K562 (cell line): ENCODE measurements at regions not wholly inside any gene's neighbourhood (a gene's known extent, or its start where the extent isn't known, plus 50 kb on each side); places are given as distances from the start of the nearest gene placed in this dataset.

Experiments used
- ATAC-seq: fragments of 200-7000 bp; cut with Tn5 transposase; 3 replicates; pipeline ENCODE4 v1.9.1; 2020; ENCODE audit warnings: moderate library complexity
- BruUV-seq: library from RNA; stranded (reverse); fragments of 400-500 nt; replicated peaks from 2 replicates; lab custom pipeline; 2021; lab: Mats Ljungman, UMichigan
- CTCF ChIA-PET: fragments of 300-600 bp; formaldehyde crosslinking; extraction: SDS; loops from one replicate; lab custom pipeline; 2021; ENCODE audit warnings: low intra/inter-chr PET ratio; lab: Yijun Ruan, JAX
- POLR2A ChIA-PET: fragments of 300-600, 350-650 bp; sonication (Branson Sonifier 250); formaldehyde crosslinking; extraction: SDS; loops from one replicate; lab custom pipeline; 2021; ENCODE audit warnings: antibody characterized with exemption, inconsistent platforms; lab: Yijun Ruan, JAX
- DNase-seq, 4 experiments: peaks; one replicate each; pipeline versions ENCODE4 v3.0.0 to v3.0.0-alpha.2; 2011 to 2018; ENCODE audit warnings: low spot score in 3 of 4, mixed read lengths in 3 of 4; ENCODE audit errors: extremely low read depth in 1 of 4
- FAIRE-seq: peaks from 2 replicates; lab custom pipeline; 2011; peaks lifted over from hg19 to GRCh38; lab: Jason Lieb, UNC
- H2AFZ ChIP-seq: 2 replicates; pipeline ENCODE4 v1.6.0; 2011; ENCODE audit warnings: low read depth, low read length, control low read depth, inconsistent platforms
- H3K27ac ChIP-seq: fragments of 200-600 bp; 3 replicates; pipeline ENCODE4 v1.8.0; 2011; ENCODE audit warnings: low read depth, mild to moderate bottlenecking, control low read depth, inconsistent platforms, low read length, moderate library complexity, mixed read lengths; ENCODE audit errors: extremely low read depth
- H3K27me3 ChIP-seq, 2 experiments: fragments of 300-600 bp in 1 of 2; 2 replicates in 1 of 2; 3 replicates in 1 of 2; pipeline versions ENCODE4 v1.6.0 to v1.8.0; 2011; ENCODE audit warnings: inconsistent platforms in 2 of 2, low read length in 2 of 2, mild to moderate bottlenecking in 1 of 2, mixed read lengths in 1 of 2, moderate library complexity in 1 of 2; ENCODE audit not compliant: control insufficient read depth in 2 of 2, insufficient read depth in 2 of 2
- H3K36me3 ChIP-seq: fragments of 300-600 bp; 3 replicates; pipeline ENCODE4 v1.8.0; 2011; ENCODE audit warnings: mild to moderate bottlenecking, low read length, inconsistent platforms; ENCODE audit not compliant: control insufficient read depth, insufficient read depth
- H3K4me1 ChIP-seq, 2 experiments: fragments of 200-600 bp in 1 of 2; replicated peaks in 1 of 2; 2 replicates in 1 of 2; 3 replicates in 1 of 2; pipeline versions ENCODE4 v1.5.1 to v1.8.0; 2011; ENCODE audit warnings: inconsistent platforms in 2 of 2, low read length in 2 of 2, mild to moderate bottlenecking in 1 of 2, mixed read lengths in 1 of 2, moderate library complexity in 1 of 2; ENCODE audit not compliant: control insufficient read depth in 2 of 2, insufficient read depth in 2 of 2
- H3K4me2 ChIP-seq: 2 replicates; pipeline ENCODE4 v1.6.1; 2011; ENCODE audit warnings: low read length, control low read depth, inconsistent platforms, mixed read lengths; ENCODE audit not compliant: insufficient read depth
- H3K4me3 ChIP-seq: fragments of 200-600 bp; sonication (generic), shearing (Covaris generic); 2 replicates; pipeline ENCODE4 v1.5.1; 2016; ENCODE audit warnings: control low read depth, inconsistent platforms
- H3K79me2 ChIP-seq: fragments of 200-600 bp; 3 replicates; pipeline ENCODE4 v1.8.0; 2011; ENCODE audit warnings: low read length, inconsistent platforms; ENCODE audit not compliant: control insufficient read depth, insufficient read depth
- H3K9ac ChIP-seq, 2 experiments: 2 replicates each; pipeline versions ENCODE4 v1.6.0 to v1.6.1; 2011; ENCODE audit warnings: low read depth in 2 of 2, low read length in 2 of 2, control low read depth in 1 of 2, inconsistent platforms in 1 of 2, mild to moderate bottlenecking in 1 of 2, mixed read lengths in 1 of 2; ENCODE audit not compliant: insufficient read depth in 1 of 2
- H3K9me1 ChIP-seq: one replicate; pipeline ENCODE4 v1.6.0; 2011; ENCODE audit warnings: inconsistent platforms, mild to moderate bottlenecking, low read length, moderate library complexity; ENCODE audit not compliant: control insufficient read depth, insufficient read depth
- H3K9me3 ChIP-seq: replicated peaks from 2 replicates; pipeline ENCODE4 v1.5.1; 2011; ENCODE audit warnings: low read depth, low read length, inconsistent platforms; ENCODE audit not compliant: control insufficient read depth, insufficient read depth
- H4K20me1 ChIP-seq: replicated peaks from 2 replicates; pipeline ENCODE4 v1.6.1; 2011; ENCODE audit warnings: low read length, inconsistent platforms, mixed read lengths; ENCODE audit not compliant: control insufficient read depth, insufficient read depth
- CTCFL ChIP-seq: IDR thresholded peaks from 2 replicates; pipeline ENCODE4 v1.6.1; 2011; ENCODE audit warnings: borderline replicate concordance, low read depth, mild to moderate bottlenecking, moderate library complexity, low read length; ENCODE audit not compliant: insufficient read depth, poor library complexity, severe bottlenecking
- E2F6 ChIP-seq, 2 experiments: IDR thresholded peaks; 2 replicates each; pipeline ENCODE4 v1.6.1; 2011; ENCODE audit warnings: borderline replicate concordance in 1 of 2, control low read depth in 1 of 2, low read depth in 1 of 2, low read length in 1 of 2, mild to moderate bottlenecking in 1 of 2, mixed read lengths in 1 of 2, moderate library complexity in 1 of 2; ENCODE audit not compliant: insufficient read depth in 1 of 2, insufficient read length in 1 of 2, poor library complexity in 1 of 2, severe bottlenecking in 1 of 2; ENCODE audit errors: extremely low read depth in 1 of 2
- GTF2E2 ChIP-seq: fragments of 200-800 bp; sonication (Bioruptor generic); IDR thresholded peaks from 2 replicates; pipeline ENCODE4 v1.6.1; 2016; ENCODE audit warnings: missing genetic modification characterization, missing compliant biosample characterization
- NFXL1 ChIP-seq: fragments of 450-650 bp; formaldehyde crosslinking; IDR thresholded peaks from 2 replicates; pipeline ENCODE4 v1.4.0; 2021; ENCODE audit warnings: mild to moderate bottlenecking
- PML ChIP-seq: IDR thresholded peaks from 2 replicates; pipeline ENCODE4 v1.6.1; 2012; ENCODE audit warnings: low read length, inconsistent platforms
- SREBF2 ChIP-seq: sonication (generic); formaldehyde crosslinking; IDR thresholded peaks from 2 replicates; pipeline ENCODE4 v1.4.0; 2020; ENCODE audit warnings: mild to moderate bottlenecking, missing genetic modification reagents
- TARDBP ChIP-seq: fragments of 450-650 bp; IDR thresholded peaks from 2 replicates; pipeline ENCODE4 v1.6.1; 2016
- TCF7 ChIP-seq: sonication (generic); IDR thresholded peaks from 2 replicates; pipeline ENCODE4 v1.6.1; 2016; ENCODE audit warnings: antibody characterized with exemption, borderline replicate concordance
- ZHX1 ChIP-seq: fragments of 150-350 bp; conservative IDR thresholded peaks from 2 replicates; pipeline ENCODE4 v1.6.1; 2014; ENCODE audit warnings: low read length
- ZMIZ1 ChIP-seq, 2 experiments: fragments of 150-350 bp in 1 of 2; IDR thresholded peaks; 2 replicates each; pipeline ENCODE4 v1.6.1; 2012 to 2016; ENCODE audit warnings: low read depth in 2 of 2, low read length in 2 of 2, mild to moderate bottlenecking in 1 of 2, moderate library complexity in 1 of 2
- ZNF324 ChIP-seq: fragments of 250-450 bp; sonication (Bioruptor Pico); IDR thresholded peaks from 2 replicates; pipeline ENCODE4 v1.4.0; 2020; ENCODE audit warnings: mild to moderate bottlenecking
- ZNF830 ChIP-seq: fragments of 250-450 bp; sonication (Bioruptor Pico); IDR thresholded peaks from 2 replicates; pipeline ENCODE4 v1.5.0; 2021; ENCODE audit warnings: mild to moderate bottlenecking
- WGBS: fragments of 100-300 bp; shearing (Covaris generic); methylation state at CpG from one replicate; pipeline ENCODE4 v1.1.6; 2016; ENCODE audit warnings: low coverage, mixed read lengths; ENCODE audit not compliant: insufficient coverage; ENCODE audit errors: missing lambda C conversion rate; 5-methylcytosine and 5-hydroxymethylcytosine counted together
- in situ Hi-C: fragments of 300-500 bp; cut with MboI; formaldehyde crosslinking; loops from 4 replicates; pipeline ENCODE4 v1.15.0; 2018; ENCODE audit warnings: inconsistent platforms, mixed read lengths
- intact Hi-C: fragments of 100-400 bp; cut with micrococcal nuclease; formaldehyde crosslinking; loops from 2 replicates; pipeline ENCODE4 v1.14.2; 2022

- Histone ChIP-seq H3K9me3 (no peaks in the 10 kb centered on the region), H3K27ac (no peak overlapping the region), H3K27me3 (no peaks in the 10 kb centered on the region; a peak in 2 of 5 replicates), H3K36me3 (no peaks in the 10 kb centered on the region), H3K4me2 (no peak overlapping the region), H3K9ac (no peak overlapping the region), H3K9me1 (no peaks in the 10 kb centered on the region), H3K4me1 (peaks cover 0 to 15% of the 10 kb centered on the region in 2 experiments; a peak in 3 of 5 replicates), H2AFZ (no peak overlapping the region), H3K4me3 (no peak overlapping the region), H4K20me1 (no peaks in the 10 kb centered on the region), H3K79me2 (no peaks in the 10 kb centered on the region)
- ChIA-PET CTCF (no interaction called here), POLR2A (interaction anchor here (0.7 to 1.4 kb wide), 5 partner anchors 10 to 864 kb away, joined by 3 to 4 read pairs (median 3); no protein-coding TSS in a partner anchor)
- ATAC-seq (no peak), DNase-seq (no peak), FAIRE-seq (no peak)
- WGBS, result 9% methylated on average over 4 of the region's 4 CpGs
- in situ Hi-C loops (loop anchor here (10.0 kb wide), 1 partner anchor 657 kb away; no protein-coding TSS in a partner anchor), intact Hi-C loops (loop anchor here (2.0 to 5.0 kb wide), 5 partner anchors 194 to 709 kb away; no protein-coding TSS in a partner anchor)
- BruUV-seq, result no TSS peak
- TF ChIP-seq TARDBP (no peak), E2F6 (IDR thresholded peaks at IDR 0.05; ENCODE audit: borderline replicate concordance in 1 of 2, extremely low read depth in 1 of 2, insufficient read depth in 1 of 2, insufficient read length in 1 of 2, low read depth in 1 of 2, low read length in 1 of 2, poor library complexity in 1 of 2, severe bottlenecking in 1 of 2) (no peak), GTF2E2 (tag) (no peak), NFXL1 (no peak), ZNF324 (CRISPR knock-in tag) (no peak), SREBF2 (CRISPR knock-in tag) (no peak), ZHX1 (no peak), PML (no peak), TCF7 (no peak), ZNF830 (CRISPR knock-in tag) (no peak), CTCFL (no peak), ZMIZ1 (IDR thresholded peaks at IDR 0.05; ENCODE audit: low read depth in 2 of 2, low read length in 2 of 2) (no peak)
These were observed 352.4 kb upstream of the RUNX1 start for GRCh38 chr21:35401476-35401875.
